Esophagus squamous epithelium (tissue), 4 donors: ENCODE measurements at regions not wholly inside any gene's neighbourhood (a gene's known extent, or its start where the extent isn't known, plus 50 kb on each side); places are given as distances from the start of the nearest gene placed in this dataset.

Experiments used
- POLR2A ChIP-seq, 4 donors: fragments of 450-650 bp; IDR thresholded peaks; one replicate each; pipeline ENCODE4 v1.6.1; 2017; ENCODE audit warnings: antibody characterized with exemption in 4 of 4, mild to moderate bottlenecking in 4 of 4, moderate library complexity in 3 of 4
- TF ChIP-seq, protein P1 (sequence below), 6 experiments: fragments of 450-650 bp in 4 of 6; fragments of 200-600 bp in 2 of 6; sonication (generic) in 2 of 6; IDR thresholded peaks; one replicate each; pipeline ENCODE4 v1.5.1; 2016 to 2019; ENCODE audit warnings: antibody characterized with exemption in 6 of 6, mild to moderate bottlenecking in 4 of 6, moderate library complexity in 4 of 6

DNA sequence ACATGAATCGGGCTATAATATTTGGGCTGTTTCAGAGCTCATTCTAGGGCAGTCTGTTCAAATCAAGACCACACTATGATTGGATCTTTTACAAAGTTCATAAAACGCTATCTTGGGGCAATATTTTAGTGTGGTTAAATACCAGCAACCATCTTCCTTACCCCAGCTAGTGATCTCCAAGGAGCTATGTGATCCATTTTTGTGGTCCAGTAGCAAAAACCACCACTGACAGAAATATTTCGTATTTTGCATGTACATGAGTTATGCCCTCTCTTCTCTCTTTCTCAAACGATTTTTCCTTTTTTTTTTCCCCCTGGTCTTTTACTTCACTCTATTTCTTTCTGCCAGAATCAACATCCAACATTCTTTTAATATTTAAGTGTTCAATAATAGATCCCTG, 280.6 kb upstream of the KITLG start:
- TF ChIP-seq, protein P1, sequence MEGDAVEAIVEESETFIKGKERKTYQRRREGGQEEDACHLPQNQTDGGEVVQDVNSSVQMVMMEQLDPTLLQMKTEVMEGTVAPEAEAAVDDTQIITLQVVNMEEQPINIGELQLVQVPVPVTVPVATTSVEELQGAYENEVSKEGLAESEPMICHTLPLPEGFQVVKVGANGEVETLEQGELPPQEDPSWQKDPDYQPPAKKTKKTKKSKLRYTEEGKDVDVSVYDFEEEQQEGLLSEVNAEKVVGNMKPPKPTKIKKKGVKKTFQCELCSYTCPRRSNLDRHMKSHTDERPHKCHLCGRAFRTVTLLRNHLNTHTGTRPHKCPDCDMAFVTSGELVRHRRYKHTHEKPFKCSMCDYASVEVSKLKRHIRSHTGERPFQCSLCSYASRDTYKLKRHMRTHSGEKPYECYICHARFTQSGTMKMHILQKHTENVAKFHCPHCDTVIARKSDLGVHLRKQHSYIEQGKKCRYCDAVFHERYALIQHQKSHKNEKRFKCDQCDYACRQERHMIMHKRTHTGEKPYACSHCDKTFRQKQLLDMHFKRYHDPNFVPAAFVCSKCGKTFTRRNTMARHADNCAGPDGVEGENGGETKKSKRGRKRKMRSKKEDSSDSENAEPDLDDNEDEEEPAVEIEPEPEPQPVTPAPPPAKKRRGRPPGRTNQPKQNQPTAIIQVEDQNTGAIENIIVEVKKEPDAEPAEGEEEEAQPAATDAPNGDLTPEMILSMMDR (IDR thresholded peaks at IDR 0.05), result no peak
- TF ChIP-seq POLR2A (IDR thresholded peaks at IDR 0.05), result no peak
